NCI-H774 (cell line): ENCODE measurements at regions not wholly inside any gene's neighbourhood (a gene's known extent, or its start where the extent isn't known, plus 50 kb on each side); places are given as distances from the start of the nearest gene placed in this dataset.

ENCODE experiments used
- DNase-seq: peaks from one replicate; lab custom pipeline; 2025; lab: John Stamatoyannopoulos, UW

DNA sequence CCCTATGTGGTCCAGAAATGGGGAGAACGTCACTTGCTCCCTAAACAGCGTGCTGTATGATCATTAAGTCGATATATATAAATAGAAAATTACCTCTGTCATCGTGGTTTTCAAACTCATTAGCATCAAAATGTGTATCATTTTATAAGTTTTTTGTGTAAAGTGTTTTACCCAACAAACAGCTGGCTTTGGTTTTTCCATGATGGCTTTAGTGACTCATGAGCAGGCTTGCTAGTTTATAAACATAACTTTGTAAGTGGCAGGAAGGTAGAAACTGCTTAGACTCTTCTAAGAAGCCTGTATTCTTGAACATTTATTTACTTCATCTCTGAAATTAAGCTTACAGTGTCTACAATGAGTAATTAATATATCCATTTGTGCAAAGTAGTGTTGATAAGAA is 108.4 kb upstream of the DIPK2B start:
- no peak for DNase-seq

DNA sequence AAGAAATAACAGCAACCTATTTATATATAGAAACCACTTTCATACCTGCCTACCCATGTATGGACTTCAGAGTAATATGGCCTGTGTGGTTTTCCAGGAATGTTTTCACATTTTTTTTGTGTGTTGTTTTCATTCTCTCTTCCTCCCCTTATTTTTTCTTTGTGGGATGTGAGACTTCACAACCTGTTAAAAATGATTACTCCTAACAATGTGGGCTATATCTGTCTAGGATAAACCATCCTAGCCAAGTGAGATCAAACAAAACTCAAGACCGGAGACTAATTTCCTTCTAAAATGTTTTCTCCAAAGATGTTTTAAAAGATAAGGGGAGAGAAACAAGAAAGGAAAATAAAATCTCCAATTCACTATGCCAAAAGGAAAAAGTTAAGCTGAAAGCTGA is 106.1 kb upstream of the DIPK2B start:
- DNase-seq, result no peak

DNA sequence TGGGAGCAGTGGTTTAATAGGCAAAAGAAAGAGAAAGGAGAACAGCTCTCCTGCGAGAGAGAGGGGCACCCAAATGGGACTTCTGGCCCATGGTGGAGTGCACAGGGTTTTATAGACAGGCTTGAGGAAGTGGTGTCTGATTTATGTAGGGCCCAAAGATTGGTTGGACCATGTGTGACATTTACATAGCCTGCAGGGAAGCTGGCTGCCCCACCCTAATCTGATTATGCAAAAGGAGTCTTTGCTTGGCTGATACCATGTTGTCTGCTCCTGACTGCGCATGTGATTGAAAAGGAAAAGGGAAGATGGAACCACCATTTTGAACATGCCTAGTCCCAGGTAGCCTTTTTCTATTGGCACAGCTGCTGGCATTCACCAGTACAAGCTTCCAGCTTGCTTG is 100.0 kb upstream of the DIPK2B start:
- DNase-seq, result no peak

DNA sequence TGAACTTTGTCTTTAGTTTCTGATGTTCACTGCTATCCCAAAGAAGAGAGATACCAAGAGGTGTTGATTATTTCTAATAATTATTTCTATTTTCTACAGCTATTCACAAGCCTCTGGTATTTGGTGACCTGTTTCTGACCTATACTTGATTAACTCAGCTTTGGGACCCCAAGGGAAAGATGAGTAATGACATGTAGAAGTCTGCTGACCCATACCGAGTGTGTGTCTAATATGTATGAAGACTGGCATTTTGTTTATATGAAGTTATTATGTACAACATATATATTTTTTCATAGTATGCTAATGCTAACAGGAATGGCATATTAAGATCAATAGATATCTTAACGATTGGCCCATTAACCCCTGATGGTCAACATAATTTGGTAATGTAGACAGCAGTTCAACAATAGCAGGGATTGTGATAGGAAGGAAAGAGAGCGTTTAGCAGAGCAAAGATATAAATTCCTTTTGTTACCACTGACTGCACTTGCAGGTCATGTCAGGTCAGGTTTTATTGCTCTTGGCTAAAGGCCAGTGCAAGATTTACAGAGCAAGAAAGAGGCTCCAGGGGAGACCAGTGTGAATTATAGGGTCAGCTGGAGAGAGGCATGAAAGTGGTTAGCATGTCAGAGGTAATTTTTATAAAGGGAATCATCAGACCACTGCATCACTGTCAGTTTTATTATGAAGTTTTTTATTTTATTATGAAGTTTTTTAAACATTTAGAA is 94.7 kb upstream of the DIPK2B start:
- peak; percentile 31 for DNase-seq

DNA sequence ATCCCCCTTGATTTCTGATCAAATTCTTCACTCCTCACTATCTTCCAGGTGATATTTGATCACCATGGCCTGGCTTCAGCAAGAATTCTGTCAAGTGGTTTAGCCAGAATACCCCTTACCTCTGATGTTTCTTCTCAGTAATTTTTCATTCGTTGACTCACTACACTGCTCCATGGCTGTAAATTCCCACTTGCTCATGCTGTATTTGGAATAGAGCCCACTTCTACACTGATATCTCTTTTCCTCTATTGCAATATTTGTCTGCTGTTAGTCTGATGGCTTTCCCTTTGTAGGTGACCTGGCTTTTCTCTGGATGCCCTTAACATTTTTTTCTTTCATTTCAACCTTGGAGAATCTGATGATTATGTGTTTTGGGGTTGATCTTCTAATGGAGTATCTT is 73.9 kb upstream of the DIPK2B start:
- DNase-seq, result no peak

DNA sequence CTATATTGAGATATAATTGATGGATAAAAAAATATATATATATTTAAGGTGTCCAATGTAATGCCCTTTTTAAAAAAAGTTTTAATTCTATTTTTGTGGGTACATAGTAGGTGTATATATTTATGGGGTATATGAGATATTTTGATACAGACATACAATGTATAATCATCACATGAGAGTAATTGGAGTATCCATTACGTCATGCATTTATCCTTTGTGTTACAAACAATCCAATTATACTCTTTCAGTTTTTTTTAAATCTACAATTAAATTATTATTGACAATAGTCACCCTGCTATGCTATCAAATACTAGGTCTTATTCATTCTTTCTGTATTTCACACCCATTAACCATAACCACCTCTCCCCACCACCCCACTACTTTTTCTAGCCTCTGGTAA is 66.3 kb upstream of the DIPK2B start:
- no peak for DNase-seq

DNA sequence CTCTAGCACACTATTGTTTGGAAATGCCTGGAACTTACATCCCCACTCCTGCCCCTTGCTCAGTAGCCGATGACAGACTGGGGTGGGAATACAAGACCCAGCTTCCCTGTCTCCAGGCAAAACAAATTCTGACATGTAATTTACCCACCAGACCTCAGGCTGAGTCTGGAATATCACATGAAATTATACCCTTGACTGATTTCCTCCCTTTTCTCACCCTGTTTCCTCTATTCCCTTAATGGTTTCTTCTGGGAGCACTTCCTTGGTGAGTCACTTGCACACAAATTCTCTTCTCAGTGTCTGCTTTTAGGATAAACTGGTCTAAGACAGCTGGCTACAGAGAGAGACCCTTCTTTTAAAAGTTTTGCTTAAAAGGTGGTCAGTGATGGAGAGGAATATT is 65.8 kb upstream of the DIPK2B start:
- DNase-seq, result no peak

DNA sequence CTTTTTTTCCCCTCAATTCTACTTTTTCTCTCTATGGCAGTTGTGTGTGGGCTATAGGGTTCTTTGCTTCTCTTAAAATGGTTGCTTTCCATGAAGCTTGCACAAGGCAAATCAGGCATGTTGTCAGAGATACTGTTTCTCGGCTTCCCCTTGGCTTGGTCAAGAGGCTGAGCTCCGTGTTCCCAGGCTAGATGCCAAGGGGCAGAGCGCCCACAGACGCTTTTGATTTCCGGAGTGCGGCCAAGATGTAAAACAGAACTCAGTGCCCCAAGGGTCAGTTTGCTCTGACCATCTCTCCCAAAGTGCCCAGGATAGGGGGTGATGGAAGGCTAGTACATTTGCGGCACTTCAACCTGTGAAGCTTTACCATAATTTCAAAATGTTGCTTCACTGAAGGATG is 64.2 kb upstream of the DIPK2B start:
- DNase-seq, result no peak

DNA sequence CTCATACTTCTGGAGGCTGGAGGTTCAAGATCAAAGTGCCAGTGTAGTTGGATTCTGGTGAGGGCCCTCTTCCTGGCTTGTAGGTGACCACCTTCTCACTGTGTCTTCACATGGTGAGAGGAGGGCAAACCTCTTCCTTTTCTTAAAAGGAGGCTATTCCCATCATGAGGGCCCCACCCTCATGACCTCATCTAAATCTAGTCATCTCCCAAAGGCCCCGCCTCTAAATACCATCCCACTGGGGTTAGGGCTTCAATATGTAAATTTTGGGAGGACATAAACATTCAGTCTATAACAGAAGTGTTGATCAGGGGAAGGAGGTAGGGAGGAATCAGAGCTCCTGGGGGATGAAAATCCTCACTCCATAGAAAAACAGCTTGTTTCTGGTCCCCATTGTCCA is 60.8 kb upstream of the DIPK2B start:
- DNase-seq, result no peak

DNA sequence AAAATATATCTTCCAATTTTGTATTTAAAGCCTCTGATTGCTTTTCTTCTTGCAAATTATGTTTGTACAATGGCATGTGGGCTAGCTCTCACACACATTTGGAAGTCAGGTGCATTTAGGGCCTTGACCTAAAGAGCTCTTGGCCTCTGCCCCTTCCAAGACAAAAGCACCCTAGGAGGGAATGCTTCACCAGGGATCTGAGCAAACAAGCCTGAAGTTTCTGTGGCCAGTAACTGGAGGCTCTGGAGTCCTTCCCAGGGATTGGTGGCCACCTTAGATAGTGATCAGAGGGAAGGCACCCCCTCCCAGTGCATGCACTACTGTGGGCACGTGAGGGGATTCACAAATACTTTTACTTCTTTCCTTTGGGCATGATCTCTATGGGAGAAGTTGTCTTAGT is 60.3 kb upstream of the DIPK2B start:
- no peak for DNase-seq

DNA sequence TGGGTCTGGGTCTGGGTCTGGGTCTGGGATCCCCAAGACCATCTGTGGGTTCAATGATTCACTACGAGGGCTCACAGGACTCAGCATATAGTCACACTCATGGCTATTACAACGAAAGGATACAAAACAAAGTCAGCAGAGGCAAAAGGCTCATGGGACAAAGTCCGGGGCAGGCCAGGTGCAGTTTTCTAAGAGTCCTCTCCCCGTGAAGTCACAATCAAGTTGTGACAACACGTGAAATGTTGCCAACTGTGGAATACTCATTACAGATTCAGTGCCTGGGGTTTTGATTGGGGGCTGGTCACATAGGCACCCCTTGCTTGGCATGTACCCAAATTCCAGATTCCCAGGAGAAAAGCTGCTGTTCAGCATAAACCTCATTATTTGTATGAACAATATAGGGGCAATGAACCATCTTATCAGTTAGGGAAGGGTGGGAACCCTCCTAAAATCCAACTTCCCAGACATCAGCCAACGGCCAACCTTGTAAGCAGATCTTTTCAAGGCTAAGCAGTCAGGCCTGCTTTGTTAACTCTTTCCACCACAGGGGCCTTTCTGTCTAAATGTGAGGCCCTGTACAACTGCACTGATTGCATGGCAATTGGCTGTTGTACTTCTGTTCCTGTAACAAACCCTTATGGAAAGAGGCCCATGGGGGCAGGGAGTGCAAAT is 58.2 kb upstream of the DIPK2B start:
- DNase-seq, result no peak
